KMS-11 (cell line): ENCODE measurements at regions not wholly inside any gene's neighbourhood (a gene's known extent, or its start where the extent isn't known, plus 50 kb on each side); places are given as distances from the start of the nearest gene placed in this dataset.

Experiments
- H2AFZ ChIP-seq: fragments of 200-600 bp; sonication (generic); 2 replicates; pipeline ENCODE4 v1.6.1; 2016; ENCODE audit warnings: antibody characterized with exemption, mixed run types, low read depth
- H3K27ac ChIP-seq: fragments of 200-600 bp; sonication (generic); 2 replicates; pipeline ENCODE4 v1.6.1; 2016; ENCODE audit warnings: mild to moderate bottlenecking, mixed run types
- H3K27me3 ChIP-seq: fragments of 200-600 bp; sonication (generic); 2 replicates; pipeline ENCODE4 v1.6.1; 2017; ENCODE audit warnings: mild to moderate bottlenecking, low read depth, mixed run types, moderate library complexity; ENCODE audit not compliant: insufficient read depth
- H3K36me3 ChIP-seq: fragments of 200-600 bp; sonication (generic); 2 replicates; pipeline ENCODE4 v1.6.1; 2017; ENCODE audit warnings: mild to moderate bottlenecking, mixed run types; ENCODE audit not compliant: insufficient read depth
- H3K4me1 ChIP-seq: fragments of 200-600 bp; sonication (generic); 2 replicates; pipeline ENCODE4 v1.6.1; 2016; ENCODE audit warnings: mild to moderate bottlenecking, low read depth, mixed run types; ENCODE audit not compliant: poor library complexity, severe bottlenecking
- H3K4me2 ChIP-seq: fragments of 200-600 bp; sonication (generic); 2 replicates; pipeline ENCODE4 v1.7.0; 2016; ENCODE audit warnings: mild to moderate bottlenecking, mixed run types
- H3K4me3 ChIP-seq: fragments of 200-600 bp; sonication (generic); IDR thresholded peaks from 2 replicates; pipeline ENCODE4 v1.6.1; 2017; ENCODE audit warnings: low read depth, low read length, mixed read lengths; ENCODE audit not compliant: insufficient read depth
- H3K79me2 ChIP-seq: fragments of 200-600 bp; sonication (generic); 2 replicates; pipeline ENCODE4 v1.6.1; 2016; ENCODE audit warnings: low read depth, mixed run types; ENCODE audit not compliant: insufficient read depth
- H3K9ac ChIP-seq: fragments of 200-600 bp; sonication (generic); 2 replicates; pipeline ENCODE4 v1.6.1; 2016; ENCODE audit warnings: mild to moderate bottlenecking, mixed run types
- H4K20me1 ChIP-seq: fragments of 200-600 bp; sonication (generic); 2 replicates; pipeline ENCODE4 v1.6.1; 2016; ENCODE audit warnings: mild to moderate bottlenecking, mixed run types; ENCODE audit not compliant: insufficient read depth
- CTCF ChIP-seq: fragments of 200-600 bp; sonication (generic); conservative IDR thresholded peaks from 2 replicates; pipeline ENCODE4 v1.6.1; 2017; ENCODE audit warnings: low read depth, mild to moderate bottlenecking, antibody characterized with exemption, low read length, moderate library complexity, mixed read lengths

GRCh38 chr2:39608263-39608575, 57.5 kb upstream of the TMEM178A start:
- H2AFZ ChIP-seq: no peak overlapping the region
- no peak for TF ChIP-seq CTCF
- no peak overlapping the region for H3K4me2 ChIP-seq
- no peaks in the 10 kb centered on the region for H3K4me1 ChIP-seq
- no peaks in the 10 kb centered on the region for H4K20me1 ChIP-seq
- H3K27ac ChIP-seq: no peak overlapping the region
- H3K9ac ChIP-seq: no peak overlapping the region
- H3K27me3 ChIP-seq: no peaks in the 10 kb centered on the region
- no peaks in the 10 kb centered on the region for H3K79me2 ChIP-seq
- no peak overlapping the region for H3K4me3 ChIP-seq
- H3K36me3 ChIP-seq: no peaks in the 10 kb centered on the region

GRCh38 chr2:39608686-39609441, 56.9 kb upstream of the TMEM178A start:
- no peak overlapping the region for H3K9ac ChIP-seq
- no peak overlapping the region for H3K4me3 ChIP-seq
- H3K79me2 ChIP-seq: no peaks in the 10 kb centered on the region
- no peaks in the 10 kb centered on the region for H3K36me3 ChIP-seq
- no peaks in the 10 kb centered on the region for H3K27me3 ChIP-seq
- H3K4me2 ChIP-seq: no peak overlapping the region
- no peaks in the 10 kb centered on the region for H3K4me1 ChIP-seq
- no peak overlapping the region for H2AFZ ChIP-seq
- H4K20me1 ChIP-seq: no peaks in the 10 kb centered on the region
- TF ChIP-seq CTCF: no peak
- no peak overlapping the region for H3K27ac ChIP-seq

- no peak overlapping the region for H2AFZ ChIP-seq
- H3K4me3 ChIP-seq: no peak overlapping the region
- H3K9ac ChIP-seq: no peak overlapping the region
- TF ChIP-seq CTCF: no peak
- H3K36me3 ChIP-seq: no peaks in the 10 kb centered on the region
- no peaks in the 10 kb centered on the region for H4K20me1 ChIP-seq
- no peak overlapping the region for H3K27ac ChIP-seq
- no peak overlapping the region for H3K4me2 ChIP-seq
- H3K4me1 ChIP-seq: no peaks in the 10 kb centered on the region
- no peaks in the 10 kb centered on the region for H3K79me2 ChIP-seq
- no peaks in the 10 kb centered on the region for H3K27me3 ChIP-seq
These were observed 55.8 kb upstream of the TMEM178A start for GRCh38 chr2:39609917-39610316.

- Histone ChIP-seq H3K27ac (no peak overlapping the region), H4K20me1 (no peaks in the 10 kb centered on the region), H3K27me3 (no peaks in the 10 kb centered on the region), H3K79me2 (no peaks in the 10 kb centered on the region), H3K4me3 (no peak overlapping the region), H3K36me3 (no peaks in the 10 kb centered on the region), H3K4me2 (no peak overlapping the region), H3K4me1 (no peaks in the 10 kb centered on the region), H2AFZ (no peak overlapping the region), H3K9ac (no peak overlapping the region)
- no peak for TF ChIP-seq CTCF
These were observed 50.0 kb upstream of the TMEM178A start for GRCh38 chr2:39615675-39616074.
